SK-N-SH treated with all-trans-retinoic acid at 6 μM for 48 hours (cell line): ENCODE measurements at regions not wholly inside any gene's neighbourhood (a gene's known extent, or its start where the extent isn't known, plus 50 kb on each side); places are given as distances from the start of the nearest gene placed in this dataset.
A peak's percentile ranks its signal among the peaks of the same experiment; 100 is the strongest.
"Not testable (repeated sequence)": the region's sequence is repeated elsewhere in the genome, so short reads cannot be mapped to it uniquely, and the experiment has no call there.

ENCODE experiments used
- ATAC-seq: fragments of 200-7000 bp; cut with Tn5 transposase; 3 replicates; pipeline ENCODE4 v1.9.1; 2020; ENCODE audit warnings: mild to moderate bottlenecking, moderate library complexity

DNA sequence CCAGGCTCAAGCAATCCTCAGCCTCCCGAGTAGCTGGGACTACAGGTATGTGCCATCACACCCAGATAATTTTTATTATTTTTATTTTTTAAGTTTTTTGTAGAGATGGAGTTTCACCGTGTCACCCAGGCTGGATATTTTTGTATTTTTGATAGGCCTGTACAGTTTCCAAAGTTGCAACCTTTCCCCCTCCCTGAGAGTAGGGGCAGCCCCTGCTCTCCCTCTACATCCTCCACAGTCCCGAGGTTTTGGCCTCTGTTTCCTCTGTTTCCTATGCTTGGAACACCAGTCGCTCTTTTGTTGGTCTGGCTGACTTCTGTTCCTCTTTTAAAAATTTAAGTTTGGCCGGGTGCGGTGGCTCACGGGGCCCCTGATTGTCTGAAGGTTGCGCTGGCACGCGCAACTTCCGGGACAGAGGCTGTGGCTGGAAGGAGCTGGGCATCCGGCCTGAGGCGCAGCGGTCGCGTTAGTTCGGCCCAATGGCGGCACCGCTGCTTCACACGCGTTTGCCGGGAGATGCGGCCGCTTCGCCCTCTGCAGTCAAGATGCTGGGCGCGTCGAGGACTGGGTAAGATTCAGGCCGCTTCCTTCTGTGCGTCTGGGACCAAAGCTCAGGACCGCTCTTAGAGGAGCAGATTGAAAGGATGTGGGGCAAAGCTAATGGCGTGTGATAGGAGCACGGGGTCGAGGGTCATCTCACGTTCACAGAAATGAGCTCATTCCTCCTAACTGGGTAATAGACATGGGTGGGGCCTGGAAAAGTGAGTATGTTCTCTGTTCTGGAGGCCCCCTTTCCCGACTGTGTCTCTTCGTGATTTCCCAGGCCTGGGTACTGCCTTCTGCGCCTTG is 89.9 kb downstream of the LAT start:
- ATAC-seq = peak; percentile 83

DNA sequence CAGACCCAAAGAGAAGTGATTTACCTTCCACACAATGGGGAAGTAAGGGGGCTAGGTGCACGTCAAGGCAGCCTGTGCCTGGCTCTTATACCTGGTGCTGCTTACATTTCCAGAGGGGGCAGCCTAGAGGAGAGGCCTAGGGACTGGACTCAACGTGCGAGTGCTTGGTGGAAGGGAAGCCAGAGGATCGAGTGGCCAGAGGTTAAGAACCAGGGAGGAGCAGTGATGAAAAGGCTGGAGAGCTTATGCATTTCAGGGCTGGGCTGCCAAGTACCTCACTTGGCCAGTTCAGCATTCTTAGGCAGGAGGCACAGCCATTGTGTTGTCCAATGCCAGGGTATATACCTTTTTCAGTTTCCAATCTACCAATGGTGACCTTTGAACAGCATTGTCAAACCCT is 77.4 kb downstream of the LAT start:
- ATAC-seq = not testable (repeated sequence)

DNA sequence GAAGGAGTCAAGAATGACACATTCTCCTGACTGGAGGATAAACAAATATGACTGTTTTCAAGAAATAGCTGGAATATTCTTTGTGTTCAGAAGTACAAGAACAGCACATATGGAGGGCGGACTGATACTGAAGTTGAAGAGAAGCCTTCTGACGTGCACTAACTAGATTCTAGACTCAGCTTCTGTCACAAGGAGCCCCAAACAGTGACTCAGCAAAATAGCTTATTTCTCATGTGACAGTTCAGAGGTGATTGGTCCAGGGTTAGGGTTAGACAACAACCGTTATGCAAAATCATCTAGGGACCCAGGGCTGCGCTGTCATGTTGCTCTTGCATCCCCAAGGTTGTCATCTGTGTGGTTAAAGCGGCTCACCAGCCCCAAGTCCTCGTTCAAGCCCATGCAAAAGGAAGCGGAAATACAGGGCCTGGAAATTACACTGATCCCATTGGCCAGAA is 76.6 kb downstream of the LAT start:
- not testable (repeated sequence) for ATAC-seq

DNA sequence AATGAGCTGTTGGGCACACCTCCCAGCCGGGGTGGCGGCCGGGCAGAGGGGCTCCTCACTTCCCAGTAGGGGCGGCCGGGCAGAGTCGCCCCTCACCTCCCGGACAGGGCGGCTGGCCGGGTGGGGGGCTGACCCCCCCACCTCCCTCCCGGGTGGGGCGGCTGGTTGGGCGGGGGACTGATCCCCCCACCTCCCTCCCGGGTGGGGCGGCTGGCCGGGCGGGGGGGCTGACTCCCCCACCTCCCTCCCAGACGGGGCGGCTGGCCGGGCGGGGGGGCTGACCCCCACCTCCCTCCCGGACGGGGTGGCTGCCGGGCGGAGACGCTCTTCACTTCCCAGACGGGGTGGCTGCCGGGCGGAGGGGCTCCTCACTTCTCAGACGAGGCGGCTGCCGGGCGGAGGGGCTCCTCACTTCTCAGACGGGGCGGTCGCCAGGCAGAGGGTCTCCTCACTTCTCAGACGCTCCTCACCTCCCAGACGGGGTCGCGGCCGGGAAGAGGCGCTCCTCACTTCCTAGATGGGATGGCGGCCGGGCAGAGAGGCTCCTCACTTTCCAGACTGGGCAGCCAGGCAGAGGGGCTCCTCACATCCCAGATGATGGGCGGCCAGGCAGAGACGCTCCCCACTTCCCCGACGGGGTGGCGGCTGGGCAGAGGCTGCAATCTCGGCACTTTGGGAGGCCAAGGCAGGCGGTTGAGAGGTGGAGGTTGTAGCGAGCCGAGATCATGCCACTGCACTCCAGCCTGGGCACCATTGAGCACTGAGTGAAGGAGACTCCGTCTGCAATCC is 75.4 kb downstream of the LAT start:
- ATAC-seq = not testable (repeated sequence)

DNA sequence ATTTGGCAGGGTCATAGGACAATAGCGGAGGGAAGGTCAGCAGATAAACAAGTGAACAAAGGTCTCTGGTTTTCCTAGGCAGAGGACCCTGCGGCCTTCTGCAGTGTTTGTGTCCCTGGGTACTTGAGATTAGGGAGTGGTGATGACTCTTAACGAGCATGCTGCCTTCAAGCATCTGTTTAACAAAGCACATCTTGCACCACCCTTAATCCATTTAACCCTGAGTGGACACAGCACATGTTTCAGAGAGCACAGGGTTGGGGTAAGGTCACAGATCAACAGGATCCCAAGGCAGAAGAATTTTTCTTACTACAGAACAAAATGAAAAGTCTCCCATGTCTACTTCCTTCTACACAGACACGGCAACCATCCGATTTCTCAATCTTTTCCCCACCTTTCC is 74.7 kb downstream of the LAT start:
- not testable (repeated sequence) for ATAC-seq
